SKM-1 (cell line): ENCODE measurements at regions not wholly inside any gene's neighbourhood (a gene's known extent, or its start where the extent isn't known, plus 50 kb on each side); places are given as distances from the start of the nearest gene placed in this dataset.

Experiments
- DNase-seq: peaks from one replicate; lab custom pipeline; 2025; ENCODE audit not compliant: unreplicated experiment; lab: John Stamatoyannopoulos, UW

DNA sequence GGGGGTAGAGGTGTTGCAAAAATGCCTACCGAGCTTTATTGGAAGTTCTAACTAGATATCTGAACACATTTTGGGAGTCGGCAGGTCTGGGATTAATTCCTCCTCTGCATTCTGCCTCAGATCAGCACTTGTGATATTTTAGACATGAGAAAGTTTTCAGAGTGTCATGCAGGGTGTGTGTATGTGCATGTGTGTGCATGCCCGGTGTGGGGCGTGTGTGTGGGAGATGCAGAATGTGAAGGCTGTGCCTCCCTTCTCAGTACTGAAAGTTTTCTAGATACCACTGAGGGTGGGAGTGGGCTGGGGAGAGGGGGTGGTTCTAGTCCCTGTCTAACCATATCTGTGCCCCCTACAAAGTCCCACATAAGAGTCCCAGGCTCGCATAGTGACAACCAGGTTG, 180.0 kb upstream of the NTM start:
- no peak for DNase-seq

GRCh38 chr11:131191606-131192005, 178.8 kb upstream of the NTM start:
- no peak for DNase-seq

- DNase-seq: no peak
Measured at GRCh38 chr11:131192628-131193027, 177.8 kb upstream of the NTM start.

- DNase-seq: no peak
Measured at GRCh38 chr11:131193031-131193501, 177.3 kb upstream of the NTM start.

GRCh38 chr11:131194726-131195125, 175.7 kb upstream of the NTM start:
- no peak for DNase-seq

- DNase-seq: no peak
Measured at GRCh38 chr11:131195661-131196517, 174.5 kb upstream of the NTM start.

DNA sequence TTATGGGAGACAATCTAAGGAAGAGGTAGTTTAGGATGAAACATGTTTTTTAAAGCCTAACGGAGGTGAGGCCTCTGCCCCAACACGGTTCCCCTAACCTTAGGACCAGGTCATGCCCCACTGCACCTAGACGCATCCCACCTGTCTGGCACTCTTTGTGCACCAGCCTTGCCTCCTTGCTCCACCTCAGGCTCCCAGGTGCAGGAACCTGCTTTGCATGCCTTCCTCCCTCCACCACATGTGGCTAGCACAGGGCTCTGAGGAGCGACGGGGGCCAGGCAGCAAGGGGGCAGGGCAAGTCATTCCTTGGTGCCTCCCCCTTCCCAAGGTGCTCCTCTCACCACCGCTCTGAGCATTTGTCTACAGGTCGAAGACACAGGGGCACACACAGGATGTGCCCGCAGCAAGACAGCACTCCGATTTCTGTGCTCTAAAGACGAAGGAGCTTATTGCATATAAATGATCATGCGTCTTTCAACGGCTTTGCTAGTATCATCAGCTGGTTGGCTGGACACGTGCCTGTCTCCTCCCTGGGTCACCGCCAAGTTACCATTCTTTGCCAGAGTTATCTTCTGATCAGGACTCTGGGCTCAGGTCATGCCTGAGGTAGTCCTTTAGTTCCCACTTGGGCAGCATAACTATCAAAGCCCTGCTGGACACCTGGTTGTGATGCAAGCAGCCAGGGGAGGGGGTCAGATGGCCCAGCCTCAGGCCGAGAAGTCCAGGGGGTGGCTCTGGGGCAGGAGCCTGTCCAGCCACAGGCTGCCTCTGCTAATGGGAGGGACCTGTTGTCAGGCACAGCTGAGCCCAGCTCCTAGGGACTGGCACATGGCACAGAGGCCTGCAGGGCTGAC, 172.0 kb upstream of the NTM start:
- no peak for DNase-seq

DNA sequence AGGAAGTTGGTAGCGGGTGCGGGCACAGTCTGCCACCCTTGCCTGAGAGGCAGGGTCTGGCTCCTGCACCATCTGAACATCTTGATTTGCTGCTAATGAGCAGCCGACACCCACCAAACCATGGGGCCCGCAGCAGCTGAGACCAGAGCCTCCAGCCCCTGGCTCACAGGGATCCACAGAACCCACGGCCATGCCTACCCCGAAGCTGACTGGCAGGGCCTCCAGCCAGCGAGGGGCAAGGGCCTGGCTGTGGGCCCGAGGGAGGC, 171.5 kb upstream of the NTM start:
- no peak for DNase-seq

- DNase-seq: no peak
Measured at GRCh38 chr11:131201674-131202073, 168.7 kb upstream of the NTM start.

- no peak for DNase-seq
Measured at GRCh38 chr11:131203040-131203439, 167.4 kb upstream of the NTM start.

DNA sequence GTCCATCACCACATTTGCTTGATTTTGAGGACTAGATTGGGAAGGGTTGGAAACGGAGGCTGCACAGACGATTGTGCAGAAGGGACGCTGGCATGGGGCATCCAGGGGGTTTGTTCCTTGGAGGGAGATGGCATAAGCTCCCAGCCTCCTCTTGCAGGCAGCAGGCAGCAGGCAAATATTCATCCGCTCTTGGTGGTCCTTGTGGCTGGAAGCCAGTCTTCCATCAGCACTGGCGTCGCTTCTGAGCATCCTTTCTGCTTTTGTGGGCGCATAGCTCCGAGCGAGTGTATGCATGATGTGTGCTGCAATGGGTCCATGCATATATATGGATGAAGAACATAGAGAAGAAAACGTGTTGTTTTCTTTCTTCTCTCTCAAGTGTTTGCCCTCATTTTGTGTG, 166.1 kb upstream of the NTM start:
- DNase-seq: no peak

DNA sequence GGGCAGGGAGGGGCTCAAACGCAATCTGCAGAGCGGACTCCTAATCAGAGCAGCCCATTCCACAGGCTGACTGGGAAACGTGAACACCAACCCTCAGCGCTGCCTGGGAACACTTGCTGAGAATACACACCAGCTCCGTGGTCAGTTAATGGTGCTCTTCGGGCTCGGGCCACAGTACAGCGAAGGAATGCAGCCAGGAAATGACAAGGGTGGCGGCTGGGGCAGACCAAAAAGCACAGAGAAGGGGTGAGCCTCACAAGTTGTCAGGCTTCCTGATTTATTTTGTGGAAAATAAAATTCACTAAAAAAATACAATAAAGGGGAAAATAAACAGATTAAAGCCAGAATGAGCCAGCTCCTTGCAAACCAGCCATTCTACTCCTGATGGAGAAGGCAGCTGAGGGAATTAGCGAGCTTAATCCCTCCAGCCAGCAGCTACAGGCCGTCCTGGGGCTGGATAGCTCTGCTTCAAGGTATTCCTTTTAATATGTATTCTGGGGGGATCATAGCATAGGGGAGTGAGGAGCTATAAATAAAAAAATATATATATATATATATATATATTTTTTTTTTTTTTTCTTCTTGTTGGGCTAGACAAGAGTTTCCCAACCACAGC, 165.5 kb upstream of the NTM start:
- DNase-seq: no peak

DNA sequence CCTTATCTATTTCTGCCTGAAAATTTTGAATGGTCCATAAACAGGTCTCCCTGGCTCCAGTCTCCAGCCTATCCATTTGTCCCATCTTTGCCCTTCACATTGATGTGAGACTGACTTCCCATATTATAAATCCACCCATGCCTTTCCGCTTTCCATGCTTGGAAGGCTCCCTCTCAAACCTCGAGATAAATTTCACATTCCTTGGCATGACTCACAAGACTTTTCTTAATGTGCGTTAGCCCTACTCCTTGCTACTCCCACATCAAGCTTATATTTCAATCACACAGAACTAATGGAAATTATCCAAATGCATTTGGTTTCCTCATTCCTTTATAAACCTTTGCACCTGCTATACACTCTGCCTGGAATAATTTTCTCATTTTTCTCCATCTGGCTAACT, 163.7 kb upstream of the NTM start:
- no peak for DNase-seq

- no peak for DNase-seq
Measured at GRCh38 chr11:131207901-131208300, 162.5 kb upstream of the NTM start.

- DNase-seq: no peak
Measured at GRCh38 chr11:131217313-131218310, 152.8 kb upstream of the NTM start.

- no peak for DNase-seq
Measured at GRCh38 chr11:131218542-131218941, 151.9 kb upstream of the NTM start.

DNA sequence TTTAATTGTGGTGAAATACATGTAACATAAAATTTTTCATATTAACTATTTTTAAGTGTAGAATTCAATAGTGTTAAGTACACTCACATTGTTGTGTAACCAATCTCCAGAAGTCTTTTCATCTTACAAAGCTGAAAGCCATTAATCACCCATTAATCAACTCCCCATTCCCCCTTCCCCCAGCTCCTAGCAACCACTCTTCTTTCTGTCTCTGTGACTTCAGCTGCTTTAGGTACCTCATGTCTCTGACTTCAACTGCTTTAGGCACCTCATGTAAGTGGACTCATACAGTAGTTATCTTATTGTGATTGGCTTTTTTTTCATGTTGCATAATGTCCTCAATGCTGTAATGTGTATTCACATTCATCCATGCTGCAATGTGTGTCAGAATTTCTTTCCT, 150.8 kb upstream of the NTM start:
- DNase-seq: no peak

DNA sequence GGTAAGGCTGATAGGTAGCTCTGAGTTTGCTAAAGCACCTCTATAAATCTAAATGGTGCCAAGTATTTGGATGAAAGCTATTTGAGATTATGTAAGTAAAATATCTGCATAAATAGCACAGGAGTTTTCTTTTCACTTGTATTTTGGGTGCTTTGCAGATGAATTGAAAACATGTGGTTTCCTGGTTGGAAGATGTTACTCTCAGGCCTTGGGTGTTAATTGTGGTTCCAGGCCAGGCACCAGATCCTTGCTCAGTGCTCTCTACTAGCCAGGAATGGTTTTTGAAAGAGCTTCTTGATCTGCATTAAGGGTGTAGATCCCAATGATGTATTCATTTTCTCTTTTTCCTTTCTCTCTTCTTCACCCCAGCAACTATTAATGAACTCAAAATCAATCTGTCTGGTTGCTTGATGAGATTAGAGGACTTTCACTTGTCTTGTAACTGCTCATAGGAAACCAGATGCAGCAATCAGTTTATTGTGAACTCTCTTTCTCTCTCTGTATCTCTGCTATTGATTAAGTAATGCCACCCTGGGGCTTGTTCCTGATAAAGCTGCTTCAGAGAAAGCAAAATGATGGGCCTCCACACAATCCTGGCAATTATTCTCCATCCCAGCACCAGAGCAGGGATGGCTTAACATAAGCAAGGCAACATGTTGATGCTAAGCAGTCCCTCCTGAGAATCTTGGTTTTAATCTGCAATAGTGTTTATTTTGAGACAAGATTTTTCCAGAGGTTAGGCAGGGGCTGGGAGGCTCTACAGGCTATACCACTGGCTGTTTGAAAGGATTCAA, 147.0 kb upstream of the NTM start:
- DNase-seq: no peak

GRCh38 chr11:131228378-131228777, 142.0 kb upstream of the NTM start:
- no peak for DNase-seq

DNA sequence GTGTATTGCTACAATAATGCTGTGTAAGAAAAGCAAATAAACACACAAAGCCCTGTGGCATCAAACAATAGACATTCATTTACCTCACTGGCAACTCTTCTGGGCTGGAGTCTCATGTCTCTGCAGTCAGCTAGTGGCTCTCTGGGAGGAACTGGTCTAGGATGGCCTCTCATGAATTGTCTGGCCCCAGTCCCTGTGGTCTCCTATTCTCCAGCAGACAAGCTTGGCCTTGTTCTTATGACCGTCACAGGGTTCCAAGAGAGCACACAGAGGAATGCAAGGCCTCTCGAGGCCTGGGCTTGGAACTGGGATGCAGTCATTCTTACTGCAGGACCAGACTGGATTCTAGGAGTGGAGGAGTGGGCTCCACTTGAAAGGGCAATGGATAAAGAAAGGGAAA, 141.2 kb upstream of the NTM start:
- DNase-seq: no peak
